HG02943 (cell line): ENCODE measurements at regions not wholly inside any gene's neighbourhood (a gene's known extent, or its start where the extent isn't known, plus 50 kb on each side); places are given as distances from the start of the nearest gene placed in this dataset.
"Not testable (repeated sequence)": the region's sequence is repeated elsewhere in the genome, so short reads cannot be mapped to it uniquely, and the experiment has no call there.

ENCODE experiments used
- ATAC-seq: cut with Tn5 transposase; IDR thresholded peaks from one replicate; pipeline ENCODE4 v1.9.1; 2021; ENCODE audit warnings: mild to moderate bottlenecking, low read depth, moderate library complexity; ENCODE audit not compliant: unreplicated experiment

DNA sequence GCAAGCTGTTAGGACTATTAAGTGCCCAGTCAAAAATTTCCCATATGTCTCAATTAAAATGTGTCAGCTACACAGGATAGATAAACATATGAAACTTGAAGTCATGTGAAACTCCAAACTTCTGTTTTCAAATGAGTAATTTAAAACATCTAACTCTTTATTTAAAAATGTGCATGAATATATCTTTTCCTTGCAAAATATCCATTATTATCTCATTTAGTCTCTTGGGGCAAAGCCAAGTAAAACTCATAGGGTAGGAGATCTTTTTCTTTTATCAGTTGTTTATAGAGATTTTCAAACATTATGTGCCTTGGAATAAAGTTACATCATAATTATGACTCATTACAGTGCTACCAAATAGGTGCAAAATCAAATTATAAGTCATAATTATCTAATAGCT lies 2020.1 kb upstream of the PRR20A start:
- ATAC-seq, result no peak

DNA sequence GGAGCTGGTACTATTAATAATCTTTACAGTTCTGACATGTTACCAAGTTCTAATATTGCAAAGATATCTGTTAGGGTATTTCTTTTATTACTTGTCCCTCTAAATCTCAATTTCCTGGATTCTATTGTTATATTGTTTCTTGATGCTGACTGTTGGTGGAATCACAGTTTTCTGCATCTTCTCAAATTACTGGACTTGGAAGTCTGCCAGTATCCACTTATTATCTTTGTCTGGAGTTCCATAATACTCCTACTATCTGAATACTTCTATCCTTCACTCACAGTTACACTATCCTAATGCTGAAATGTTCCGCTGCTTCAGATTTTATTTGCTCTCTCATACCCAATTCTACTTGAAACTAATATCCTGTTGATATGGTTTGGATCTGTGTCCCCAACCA lies 1985.7 kb upstream of the PRR20A start:
- ATAC-seq, result no peak

DNA sequence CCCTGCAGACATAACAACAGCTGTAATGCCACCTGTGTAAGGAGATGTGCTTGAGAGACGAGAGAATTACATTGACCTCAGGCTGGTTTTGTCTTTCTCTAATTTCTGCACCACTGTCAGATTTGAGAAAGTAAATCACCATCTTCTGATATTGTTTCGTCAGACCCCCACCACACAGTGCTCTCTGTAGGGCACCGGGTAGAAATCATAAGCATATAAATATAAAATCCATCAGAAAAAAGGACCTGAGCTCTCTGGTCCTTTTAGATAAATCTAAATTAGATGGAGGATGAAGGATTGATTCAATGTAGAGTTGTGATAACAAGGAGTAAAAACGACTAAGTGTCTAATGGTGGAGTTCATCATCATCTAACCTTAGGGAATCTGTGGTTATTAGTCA lies 1981.0 kb upstream of the PRR20A start:
- no peak for ATAC-seq

DNA sequence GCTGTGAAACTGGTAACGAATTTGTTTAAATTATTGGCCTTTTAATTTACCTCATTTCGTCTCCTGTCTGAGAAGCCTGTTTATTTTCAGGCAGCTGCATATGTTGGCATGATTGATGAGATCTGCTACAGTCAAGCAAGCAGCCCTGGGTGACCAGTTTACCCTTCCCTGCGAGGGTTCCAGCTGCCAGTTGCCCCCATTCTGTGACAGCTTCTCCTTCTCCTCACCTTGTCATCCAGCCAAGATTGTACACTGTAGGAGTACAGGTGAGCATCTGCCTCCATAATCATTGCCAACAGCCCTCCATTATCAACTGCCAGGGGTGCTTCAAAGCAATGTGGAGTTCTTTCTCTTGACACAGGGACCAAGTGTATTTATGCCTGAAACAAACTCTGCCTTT lies 1979.9 kb upstream of the PRR20A start:
- no peak for ATAC-seq

DNA sequence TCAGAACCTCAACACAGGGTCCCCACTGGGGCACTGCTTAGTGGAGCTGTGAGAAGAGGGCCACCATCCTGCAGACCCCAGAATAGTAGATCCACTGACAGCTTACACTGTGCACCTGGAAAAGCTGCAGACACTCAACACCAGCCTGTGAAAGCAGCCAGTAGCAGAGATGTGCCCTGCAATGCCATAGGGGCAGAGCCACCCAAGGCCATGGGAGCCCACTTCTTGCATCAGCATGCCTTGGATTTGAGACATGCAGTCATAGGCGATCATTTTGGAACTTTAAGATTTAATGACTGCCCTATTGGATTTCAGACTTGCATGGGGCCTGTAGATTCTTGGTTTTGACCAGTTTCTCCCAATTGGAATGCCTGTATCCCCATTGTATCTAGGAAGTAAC lies 1962.1 kb upstream of the PRR20A start:
- ATAC-seq, result not testable (repeated sequence)

DNA sequence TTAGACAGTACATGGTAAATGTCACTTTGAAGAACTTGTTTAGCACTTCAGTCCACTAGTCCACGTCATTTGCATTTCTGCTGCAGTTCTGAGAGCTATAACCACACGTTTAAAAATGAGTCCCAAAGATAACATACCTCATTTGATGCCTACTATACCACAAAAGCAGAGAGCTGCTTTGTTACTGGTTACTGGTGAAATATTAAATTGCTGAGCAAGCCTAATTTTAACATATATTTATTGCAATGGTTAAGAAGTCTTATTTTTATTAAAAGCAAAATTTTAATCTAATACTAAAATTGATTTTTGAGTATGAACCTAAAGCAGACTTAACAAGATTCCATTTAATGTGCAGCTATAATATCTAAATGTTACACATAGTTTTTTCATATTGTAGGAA lies 1949.7 kb upstream of the PRR20A start:
- ATAC-seq, result no peak

DNA sequence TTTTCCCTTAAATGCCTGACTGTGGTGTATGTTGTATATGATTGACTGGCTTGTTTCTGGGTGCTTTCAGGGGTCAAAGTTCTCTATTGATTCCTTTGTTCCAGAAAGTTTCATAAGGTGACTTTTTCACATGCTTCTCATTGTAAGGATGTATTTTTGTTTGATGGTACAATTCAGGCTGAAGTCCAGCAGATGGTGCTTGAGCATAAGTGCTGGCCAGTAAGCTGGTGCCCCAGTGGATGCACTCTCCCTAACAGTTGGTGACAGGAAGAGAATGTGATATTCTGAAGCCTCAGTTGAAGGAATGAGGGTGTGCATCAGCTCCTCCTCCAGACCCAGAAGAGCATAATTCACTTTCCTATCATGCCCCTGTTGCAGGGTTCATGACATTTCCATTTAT lies 1941.6 kb upstream of the PRR20A start:
- ATAC-seq, result no peak

DNA sequence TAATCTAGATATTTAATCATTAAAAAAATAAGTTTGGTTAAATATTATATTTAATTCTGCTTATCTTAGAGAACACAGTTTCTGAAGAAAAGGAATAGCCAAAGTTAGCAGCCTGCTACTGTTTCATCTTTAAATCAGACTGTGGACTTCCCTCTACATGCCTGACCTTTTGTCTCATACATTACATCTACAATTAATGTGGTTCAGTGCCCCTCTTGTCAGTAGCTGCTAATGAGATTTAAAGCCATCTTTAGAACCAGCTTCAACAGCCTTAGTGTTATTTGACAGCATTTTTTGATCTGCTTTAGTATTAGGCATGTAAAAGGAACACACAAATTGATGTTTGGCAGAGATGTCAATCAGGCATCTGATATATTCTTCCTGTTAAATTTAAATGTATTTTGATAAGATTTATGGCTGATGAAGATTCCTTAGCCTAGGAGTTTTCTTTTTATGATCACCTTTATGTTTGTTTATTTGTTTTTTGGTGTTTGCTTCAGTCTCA lies 1925.8 kb upstream of the PRR20A start:
- no peak for ATAC-seq

DNA sequence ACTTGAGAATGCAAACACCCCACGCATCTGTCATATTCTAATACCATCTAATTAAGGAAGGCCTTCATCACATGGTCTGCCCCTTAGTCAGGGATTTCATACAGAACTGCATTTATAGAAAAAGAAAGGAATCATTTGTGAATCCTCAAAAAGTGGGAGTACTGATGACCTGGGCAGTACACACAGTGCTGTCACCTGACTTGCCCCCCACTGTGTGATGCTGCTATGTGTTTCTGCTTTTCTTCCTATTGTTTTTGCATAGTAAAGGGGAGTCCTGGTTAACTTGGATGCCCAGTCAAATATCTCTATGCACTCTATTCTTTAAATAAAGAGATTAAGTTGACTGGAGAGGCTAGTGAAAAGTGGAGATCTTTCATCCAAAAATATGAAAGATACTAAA lies 1921.2 kb upstream of the PRR20A start:
- no peak for ATAC-seq

DNA sequence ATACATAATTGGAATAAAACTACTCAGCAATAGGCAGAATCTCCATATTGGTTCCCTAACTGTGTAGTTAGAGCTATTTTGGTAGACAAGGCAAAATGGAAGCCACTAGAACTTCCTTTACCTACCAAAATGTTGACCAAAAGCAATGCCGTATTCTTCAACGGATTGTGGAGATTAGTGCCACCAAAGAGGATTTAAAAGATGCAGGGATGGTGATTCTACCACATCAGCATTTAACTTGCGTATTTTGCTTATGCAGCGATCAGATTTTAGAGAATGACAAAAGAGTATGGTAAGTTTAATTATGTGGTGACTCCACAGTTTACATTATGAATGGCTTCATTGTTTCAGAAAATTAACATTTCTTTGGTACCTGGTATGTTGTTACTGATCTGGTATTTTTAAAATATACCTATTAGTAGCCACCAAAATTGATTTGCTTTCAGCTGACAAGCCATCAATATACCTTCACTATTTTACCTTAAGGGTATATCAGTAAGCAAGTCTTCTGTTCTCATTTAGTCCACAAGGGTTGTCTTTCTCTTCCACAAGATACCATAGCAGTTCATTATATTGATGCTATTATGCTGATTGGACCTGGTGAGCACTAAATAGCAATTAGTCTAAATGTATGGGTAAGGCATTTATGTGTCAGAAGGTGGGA lies 1910.7 kb upstream of the PRR20A start:
- no peak for ATAC-seq

DNA sequence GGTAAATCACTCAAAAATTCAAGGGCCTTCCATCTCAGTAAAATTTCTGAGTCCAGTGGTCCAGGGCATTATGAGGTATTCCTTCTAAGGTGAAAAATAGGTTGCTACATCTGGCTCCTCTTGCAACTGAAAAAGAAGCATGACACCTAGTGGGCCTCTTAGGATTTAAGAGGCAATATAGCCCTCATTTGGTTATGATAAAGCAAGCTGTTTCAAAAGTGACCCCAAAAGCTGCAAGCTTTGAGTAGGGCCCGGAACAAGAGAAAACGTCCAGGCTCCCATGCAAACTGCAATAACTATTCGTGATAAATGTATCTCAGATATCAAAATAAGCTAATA lies 1910.2 kb upstream of the PRR20A start:
- ATAC-seq, result no peak

DNA sequence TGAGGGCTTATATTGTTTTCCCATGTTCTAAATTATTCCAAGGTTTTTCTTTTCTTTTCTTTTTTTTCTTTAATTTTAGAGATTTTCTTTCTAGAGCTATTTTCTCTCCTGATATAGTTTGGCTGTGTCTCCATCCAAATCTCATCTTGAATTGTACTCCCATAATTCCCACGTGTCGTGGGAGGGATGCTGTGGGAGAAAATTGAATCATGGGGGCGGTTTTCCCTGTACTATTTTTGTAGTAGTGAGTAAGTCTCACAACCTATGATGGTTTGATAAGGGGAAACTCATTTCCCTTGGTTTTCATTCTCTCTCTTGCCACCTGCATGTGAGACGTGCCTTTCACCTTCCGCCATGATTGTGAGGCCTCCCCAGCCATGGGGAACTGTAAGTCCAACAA lies 1906.4 kb upstream of the PRR20A start:
- ATAC-seq, result no peak

DNA sequence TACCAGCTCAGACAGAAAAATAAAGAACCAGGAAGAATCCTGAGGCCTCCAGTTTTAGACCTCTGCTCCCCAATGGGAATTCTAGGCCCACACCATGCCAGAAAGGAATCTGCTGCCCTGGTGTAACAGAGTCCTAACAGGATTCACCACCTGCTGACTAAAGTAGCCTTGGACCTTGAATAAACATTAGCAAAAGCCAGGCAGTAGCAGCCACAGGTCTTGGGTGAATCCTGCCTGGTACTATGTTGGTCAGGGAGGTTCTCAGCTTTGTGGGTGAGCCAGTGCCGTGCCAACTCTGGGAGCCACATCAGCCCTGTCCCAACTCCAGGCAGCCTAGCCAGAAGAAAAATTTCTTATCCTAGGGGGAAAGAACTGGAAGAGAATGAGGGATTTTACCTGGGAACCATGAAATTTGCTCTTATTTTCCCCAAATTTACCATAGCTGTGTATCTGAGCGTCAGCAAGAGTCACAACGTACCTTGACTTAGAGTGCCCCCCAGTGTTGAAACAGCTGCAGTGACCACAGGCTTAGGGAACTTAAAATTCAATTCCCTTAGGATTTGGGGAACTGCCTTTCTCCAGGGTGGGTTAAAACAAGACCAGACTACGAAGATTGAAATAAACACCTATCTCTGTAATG lies 1895.6 kb upstream of the PRR20A start:
- no peak for ATAC-seq

DNA sequence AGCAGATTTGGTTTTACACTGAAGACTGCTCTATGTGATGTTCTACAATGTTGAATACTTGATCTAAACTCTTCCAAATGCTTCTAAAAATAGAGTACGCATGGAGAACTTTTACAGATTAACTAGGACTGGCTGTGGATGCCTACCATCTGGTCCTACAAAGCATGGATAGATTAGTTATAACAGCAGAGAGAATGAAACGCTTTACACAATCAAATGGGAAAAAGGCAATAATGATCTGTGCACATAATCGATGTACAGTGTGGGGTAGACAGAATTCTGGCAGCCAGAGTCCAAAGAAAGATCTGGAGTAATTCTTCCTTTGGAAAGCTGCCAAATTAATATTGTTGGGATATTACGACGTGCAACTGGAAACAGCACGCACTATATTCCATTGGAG lies 1885.5 kb upstream of the PRR20A start:
- ATAC-seq, result no peak

DNA sequence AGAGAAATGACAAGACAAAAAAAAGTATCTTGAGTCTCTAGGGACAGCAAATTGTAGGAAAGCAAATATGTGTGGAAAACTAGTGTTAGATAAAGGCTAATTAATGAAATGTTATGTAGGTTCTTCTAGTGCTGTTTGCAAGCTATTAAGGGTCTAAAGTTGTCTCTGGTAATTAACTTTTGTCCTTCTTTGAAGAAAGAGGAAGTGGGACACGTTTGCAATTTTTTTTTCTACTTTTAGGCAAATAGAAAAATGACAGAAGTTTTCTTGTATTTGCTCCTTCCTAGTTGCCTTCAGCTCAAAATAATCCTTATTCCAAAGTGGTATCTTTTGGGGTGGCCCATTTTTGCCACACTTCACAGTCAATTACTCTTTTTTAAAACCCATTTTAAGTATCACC lies 1877.7 kb upstream of the PRR20A start:
- ATAC-seq, result no peak

DNA sequence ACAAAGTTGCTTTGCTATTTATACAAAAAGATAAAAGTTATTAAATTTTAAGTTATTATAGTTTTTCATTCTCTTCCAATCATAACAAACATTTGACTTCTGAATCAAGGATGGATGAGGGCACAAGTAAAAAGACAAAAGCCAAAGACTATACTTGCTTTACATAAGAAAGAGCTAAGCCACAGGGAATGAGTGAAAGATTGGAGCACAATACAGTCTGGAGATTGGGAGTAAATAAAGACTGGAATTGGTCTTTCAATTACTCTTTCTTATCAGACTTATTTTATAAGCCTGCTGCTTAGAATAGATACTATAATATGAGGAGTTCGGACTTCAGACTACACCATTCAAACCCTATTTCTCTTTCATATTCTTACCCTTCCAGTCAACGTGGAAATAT lies 1874.1 kb upstream of the PRR20A start:
- no peak for ATAC-seq

DNA sequence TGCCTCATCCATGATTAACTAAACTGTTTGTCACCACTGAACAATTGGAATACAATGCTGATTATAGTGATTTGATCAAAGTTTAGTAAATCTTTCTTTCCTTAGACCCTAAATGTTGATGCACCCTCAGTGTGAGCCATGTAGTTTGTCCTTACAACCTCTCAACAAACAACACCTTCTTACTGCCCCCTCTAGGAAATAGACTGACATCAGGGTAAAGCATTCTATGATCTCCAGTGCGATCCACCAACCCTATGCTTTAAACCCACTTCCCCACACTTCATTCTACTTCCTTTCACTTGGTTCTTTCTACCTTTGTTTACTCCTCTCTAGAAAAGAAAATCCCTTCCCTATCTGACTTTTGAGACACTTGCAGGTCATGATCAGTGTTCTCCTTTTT lies 1842.5 kb upstream of the PRR20A start:
- no peak for ATAC-seq

DNA sequence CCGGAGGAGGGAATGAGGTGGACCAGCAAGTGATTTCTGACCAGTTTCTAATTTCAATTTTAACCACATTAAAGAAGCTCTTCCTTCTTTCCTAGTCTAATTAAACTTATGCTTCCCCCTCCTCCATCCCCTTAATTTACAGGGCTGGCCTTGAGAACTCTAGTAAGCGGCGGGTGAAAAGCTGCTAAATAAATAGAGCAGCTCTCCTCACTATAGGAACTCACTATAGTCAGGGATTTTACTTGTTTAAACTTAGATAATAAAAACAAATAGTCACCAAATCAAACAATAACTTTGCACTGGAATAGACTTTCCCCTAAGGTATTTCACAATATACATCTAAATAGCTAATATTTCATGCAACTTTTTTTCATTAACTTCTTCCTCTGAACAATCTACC lies 1838.2 kb upstream of the PRR20A start:
- no peak for ATAC-seq

DNA sequence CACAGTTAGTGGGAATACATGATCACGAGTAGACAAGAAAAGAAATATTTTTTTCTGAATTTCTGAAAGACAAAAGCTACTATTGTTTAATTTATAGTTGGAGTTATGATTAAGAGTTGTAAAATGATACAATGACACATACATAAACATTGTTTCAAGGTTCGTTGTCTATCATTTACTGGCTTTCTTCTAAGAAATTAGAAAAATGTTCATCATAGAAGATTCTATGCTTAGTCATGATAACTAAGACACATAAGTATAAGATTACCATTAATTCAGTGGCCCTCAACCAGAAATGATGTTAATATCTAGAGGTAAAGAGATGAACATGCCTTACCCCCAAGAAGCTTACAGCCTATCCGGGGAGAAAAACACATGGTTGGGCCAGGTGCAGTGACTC lies 1832.8 kb upstream of the PRR20A start:
- no peak for ATAC-seq

DNA sequence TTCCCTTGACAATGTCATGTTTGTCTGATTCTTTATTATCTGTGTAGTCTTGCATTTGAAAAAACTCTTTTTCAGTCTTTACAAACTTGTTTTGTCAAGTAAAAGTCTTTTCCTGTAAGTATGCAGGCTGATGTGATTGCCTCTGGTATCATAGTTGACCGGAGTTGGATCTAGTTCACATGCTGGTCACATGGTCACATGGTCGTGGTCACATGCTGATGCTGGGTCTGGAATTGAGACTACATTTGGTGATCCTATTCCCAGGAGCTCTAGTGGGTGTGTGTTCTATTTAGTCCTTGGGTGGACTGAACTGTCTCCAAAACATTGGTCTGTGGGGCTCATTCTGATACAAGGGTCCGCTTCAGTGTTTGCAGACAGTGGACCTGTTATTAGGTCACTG lies 1798.8 kb upstream of the PRR20A start:
- no peak for ATAC-seq

DNA sequence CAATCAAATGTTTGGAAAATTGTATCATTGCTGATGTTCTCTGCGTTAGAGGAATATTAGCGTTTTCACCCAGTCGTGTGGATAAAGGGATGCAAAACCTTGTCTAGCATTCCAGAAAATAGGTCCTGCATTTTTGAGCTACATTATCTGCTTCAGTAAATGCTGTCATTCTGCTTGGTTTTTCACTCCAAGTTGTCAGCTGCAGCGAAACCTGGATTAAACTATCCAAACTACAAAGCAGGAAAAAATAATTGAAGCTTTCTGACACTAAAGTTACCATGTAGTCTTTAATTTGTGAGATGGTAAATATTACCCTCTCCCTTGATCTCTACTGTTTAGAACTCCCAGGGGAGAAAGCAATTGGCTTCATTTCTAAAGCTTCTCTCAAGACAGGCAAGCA lies 1795.5 kb upstream of the PRR20A start:
- ATAC-seq, result no peak

DNA sequence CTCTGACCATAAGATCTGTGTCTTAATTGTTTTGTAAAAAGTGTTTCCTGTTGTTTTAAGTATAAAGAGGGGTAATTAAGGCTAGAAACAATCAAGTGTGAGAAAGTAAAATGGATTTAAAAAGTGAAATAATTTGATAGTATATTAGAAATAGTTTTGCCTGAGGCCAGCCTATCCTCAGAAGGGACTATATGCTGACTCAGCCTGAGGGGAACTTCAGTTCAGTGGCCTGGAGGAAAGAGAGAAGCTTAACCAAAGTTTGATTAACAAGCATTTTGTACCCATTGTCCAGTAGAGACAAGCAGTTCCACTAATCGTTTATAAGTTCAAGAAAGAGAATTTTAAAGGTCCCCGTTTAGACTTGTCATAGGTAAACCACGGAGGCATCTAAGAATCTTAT lies 1793.2 kb upstream of the PRR20A start:
- ATAC-seq, result no peak

DNA sequence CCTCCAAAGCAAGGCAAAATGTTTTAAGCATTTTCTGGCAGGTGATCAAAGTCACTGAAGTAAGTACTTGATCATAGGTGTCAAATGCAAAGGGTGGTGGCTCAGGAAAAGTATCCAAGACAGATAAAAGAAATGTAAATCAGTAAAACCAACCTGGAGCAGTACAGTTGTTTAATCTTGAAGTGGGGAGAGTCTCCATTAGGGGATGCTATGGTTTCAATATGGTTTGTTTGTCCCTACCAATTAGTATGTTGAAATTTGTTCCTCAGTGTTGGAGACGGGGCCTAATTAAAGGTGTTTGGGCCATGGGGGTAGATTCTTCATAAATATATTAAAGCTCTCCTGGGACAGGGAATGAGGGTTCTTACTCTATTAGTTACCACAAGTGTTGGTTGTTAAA lies 1781.7 kb upstream of the PRR20A start:
- no peak for ATAC-seq
